ENCODE measurements at regions not wholly inside any gene's neighbourhood (a gene's known extent, or its start where the extent isn't known, plus 50 kb on each side); places are given as distances from the start of the nearest gene placed in this dataset.

GRCh38 chr12:74922642-74923041 is 287.0 kb downstream of the KCNC2 start:
- no peak overlapping the region for H3K27ac ChIP-seq (ENCODE audit: low read length)
- H3K4me1 ChIP-seq (ENCODE audit: control insufficient read depth, insufficient read depth, low read length) = no peaks in the 10 kb centered on the region
- ATAC-seq (no peak), DNase-seq (ENCODE audit: low read depth, low spot score) (no peak)
- H3K4me3 ChIP-seq (ENCODE audit: low read depth in 2 of 2, low read length in 2 of 2) = no peak overlapping the region
- BruUV-seq (replicated peaks) = no TSS peak
- H3K9me3 ChIP-seq (ENCODE audit: control insufficient read depth, insufficient read depth, low read depth, low read length) = no peaks in the 10 kb centered on the region; the same call in 1 of the 2 replicates
- CTCF ChIA-PET = no interaction called here
- H3K27me3 ChIP-seq (ENCODE audit: control insufficient read depth, insufficient read depth, low read length) = no peaks in the 10 kb centered on the region
- intact Hi-C loops (cut with micrococcal nuclease; ENCODE audit: unreplicated experiment) = no loop called here
- in situ Hi-C loops (cut with HindIII; ENCODE audit: low pct_unique_long_range_greater_than_20kb, low sequenced_read_pairs) = no loop called here
- no peaks in the 10 kb centered on the region for H3K36me3 ChIP-seq (ENCODE audit: control insufficient read depth, insufficient read depth, low read length)
- TF ChIP-seq POLR2AphosphoS5 (IDR thresholded peaks at IDR 0.05; ENCODE audit: low read depth, low read length) (no peak), SIN3A (IDR thresholded peaks at IDR 0.05; ENCODE audit: borderline replicate concordance, insufficient read depth, low read depth, low read length) (no peak), CTCF (IDR thresholded peaks at IDR 0.05) (no peak), REST (IDR thresholded peaks at IDR 0.05; ENCODE audit: insufficient read depth in 1 of 2, low read depth in 2 of 2, low read length in 1 of 2) (no peak), TCF7L2 (IDR thresholded peaks at IDR 0.05; ENCODE audit: low read depth, low read length) (no peak)
- POLR2A ChIA-PET = no interaction called here

- CTCF ChIA-PET = no interaction called here
- H3K4me1 ChIP-seq (ENCODE audit: control insufficient read depth, insufficient read depth, low read length) = no peaks in the 10 kb centered on the region
- H3K27ac ChIP-seq (ENCODE audit: low read length) = no peak overlapping the region
- ATAC-seq (no peak), DNase-seq (ENCODE audit: low read depth, low spot score) (no peak)
- no TSS peak for BruUV-seq (replicated peaks)
- TF ChIP-seq CTCF (IDR thresholded peaks at IDR 0.05) (no peak), REST (IDR thresholded peaks at IDR 0.05; ENCODE audit: insufficient read depth in 1 of 2, low read depth in 2 of 2, low read length in 1 of 2) (no peak), TCF7L2 (IDR thresholded peaks at IDR 0.05; ENCODE audit: low read depth, low read length) (no peak), POLR2AphosphoS5 (IDR thresholded peaks at IDR 0.05; ENCODE audit: low read depth, low read length) (no peak), SIN3A (IDR thresholded peaks at IDR 0.05; ENCODE audit: borderline replicate concordance, insufficient read depth, low read depth, low read length) (no peak)
- intact Hi-C loops (cut with micrococcal nuclease; ENCODE audit: unreplicated experiment) (no loop called here), in situ Hi-C loops (cut with HindIII; ENCODE audit: low pct_unique_long_range_greater_than_20kb, low sequenced_read_pairs) (no loop called here)
- H3K36me3 ChIP-seq (ENCODE audit: control insufficient read depth, insufficient read depth, low read length) = no peaks in the 10 kb centered on the region
- POLR2A ChIA-PET = no interaction called here
- no peaks in the 10 kb centered on the region for H3K9me3 ChIP-seq (ENCODE audit: control insufficient read depth, insufficient read depth, low read depth, low read length)
- H3K4me3 ChIP-seq (ENCODE audit: low read depth in 2 of 2, low read length in 2 of 2) = no peak overlapping the region
- no peaks in the 10 kb centered on the region for H3K27me3 ChIP-seq (ENCODE audit: control insufficient read depth, insufficient read depth, low read length)
Observed at GRCh38 chr12:74941670-74942069, 268.0 kb downstream of the KCNC2 start.
